SK-N-MC (cell line): ENCODE measurements at regions not wholly inside any gene's neighbourhood (a gene's known extent, or its start where the extent isn't known, plus 50 kb on each side); places are given as distances from the start of the nearest gene placed in this dataset.

ENCODE experiments used
- EZH2 ChIP-seq: fragments of 200-600 bp; sonication (generic); IDR thresholded peaks from one replicate; pipeline ENCODE4 v1.6.1; 2017; ENCODE audit warnings: antibody characterized with exemption
- POLR2AphosphoS5 ChIP-seq: IDR thresholded peaks from 2 replicates; pipeline ENCODE4 v1.6.1; 2012; ENCODE audit warnings: mild to moderate bottlenecking, low read depth, low read length, borderline replicate concordance

- TF ChIP-seq EZH2 (no peak), POLR2AphosphoS5 (no peak)
Observed at GRCh38 chr3:154875142-154875541, 205.0 kb upstream of the MME start.
